Karpas-422 (cell line): ENCODE measurements at regions not wholly inside any gene's neighbourhood (a gene's known extent, or its start where the extent isn't known, plus 50 kb on each side); places are given as distances from the start of the nearest gene placed in this dataset.

Source experiments
- DNase-seq: peaks from one replicate; pipeline ENCODE4 v3.0.0-alpha.2; 2015
- H2AFZ ChIP-seq: fragments of 200-600 bp; sonication (generic); 2 replicates; pipeline ENCODE4 v1.6.1; 2014; ENCODE audit warnings: antibody characterized with exemption, low read length, mixed read lengths
- H3K27ac ChIP-seq: fragments of 200-600 bp; sonication (generic); 2 replicates; pipeline ENCODE4 v1.5.1; 2014; ENCODE audit warnings: mild to moderate bottlenecking, low read length, moderate library complexity
- H3K27me3 ChIP-seq: fragments of 200-600 bp; sonication (generic); 2 replicates; pipeline ENCODE4 v1.6.1; 2014; ENCODE audit warnings: low read length, mixed read lengths
- H3K36me3 ChIP-seq: fragments of 200-600 bp; sonication (generic); 2 replicates; pipeline ENCODE4 v1.6.1; 2014; ENCODE audit warnings: low read length, mixed read lengths; ENCODE audit not compliant: insufficient read depth
- H3K4me1 ChIP-seq: fragments of 200-600 bp; sonication (generic); 2 replicates; pipeline ENCODE4 v1.6.1; 2014; ENCODE audit warnings: mild to moderate bottlenecking, low read length, mixed read lengths
- H3K4me2 ChIP-seq: fragments of 200-600 bp; sonication (generic); 2 replicates; pipeline ENCODE4 v1.6.1; 2014; ENCODE audit warnings: low read length, low read depth, mild to moderate bottlenecking; ENCODE audit not compliant: poor library complexity, severe bottlenecking
- H3K4me3 ChIP-seq: fragments of 200-600 bp; sonication (generic); 2 replicates; pipeline ENCODE4 v1.5.1; 2014; ENCODE audit warnings: mild to moderate bottlenecking, antibody characterized with exemption, low read length, mixed read lengths
- H3K79me2 ChIP-seq: fragments of 200-600 bp; sonication (generic); 2 replicates; pipeline ENCODE4 v1.6.1; 2014; ENCODE audit warnings: mild to moderate bottlenecking, low read length, mixed read lengths
- H3K9ac ChIP-seq: fragments of 200-600 bp; sonication (generic); 2 replicates; pipeline ENCODE4 v1.6.0; 2014; ENCODE audit warnings: low read length
- H3K9me2 ChIP-seq: fragments of 200-600 bp; sonication (generic), shearing (Covaris generic); replicated peaks from 2 replicates; pipeline ENCODE4 v1.6.0; 2014; ENCODE audit warnings: mild to moderate bottlenecking, low read length, moderate library complexity; ENCODE audit not compliant: insufficient read depth
- H3K9me3 ChIP-seq: fragments of 300-700, 200-600 bp; sonication (generic); 2 replicates; pipeline ENCODE4 v1.6.1; 2014; ENCODE audit warnings: low read length, mixed read lengths
- H4K20me1 ChIP-seq: fragments of 200-600 bp; sonication (generic); 2 replicates; pipeline ENCODE4 v1.6.1; 2014; ENCODE audit warnings: mild to moderate bottlenecking, antibody characterized with exemption, low read length, low read depth; ENCODE audit not compliant: insufficient read depth

DNA sequence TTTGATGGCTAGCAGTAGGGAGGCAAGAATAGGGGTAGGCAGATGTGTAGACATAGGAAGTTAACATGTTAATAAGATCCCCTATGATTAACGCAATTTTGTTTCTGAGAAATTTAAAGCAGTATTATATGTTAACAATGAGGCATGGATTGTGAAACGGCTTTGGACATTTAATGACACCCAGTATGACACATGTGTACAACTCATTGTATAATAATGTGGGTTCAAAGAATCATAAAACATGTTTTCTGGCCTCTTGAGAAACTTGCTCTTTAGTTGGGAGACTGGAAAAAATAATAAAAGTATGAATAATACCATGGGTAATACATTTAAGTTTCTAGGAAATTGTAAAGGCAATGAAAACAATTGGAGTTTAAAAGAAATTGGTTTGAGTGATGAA lies 332.1 kb upstream of the CDH20 start:
- H3K9me3 ChIP-seq = peaks cover 12% of the 10 kb centered on the region
- H2AFZ ChIP-seq = no peak overlapping the region
- H3K9me2 ChIP-seq = no peaks in the 10 kb centered on the region
- no peak for DNase-seq
- H3K4me1 ChIP-seq = no peaks in the 10 kb centered on the region
- H3K4me2 ChIP-seq = no peak overlapping the region
- H3K79me2 ChIP-seq = no peaks in the 10 kb centered on the region
- no peak overlapping the region for H3K4me3 ChIP-seq
- H3K27me3 ChIP-seq = no peaks in the 10 kb centered on the region
- H4K20me1 ChIP-seq = no peaks in the 10 kb centered on the region
- H3K9ac ChIP-seq = no peak overlapping the region
- no peak overlapping the region for H3K27ac ChIP-seq
- H3K36me3 ChIP-seq = no peaks in the 10 kb centered on the region

GRCh38 chr18:61006687-61007224 lies 326.5 kb upstream of the CDH20 start:
- H3K9ac ChIP-seq = no peak overlapping the region
- H3K79me2 ChIP-seq = no peaks in the 10 kb centered on the region
- no peaks in the 10 kb centered on the region for H3K36me3 ChIP-seq
- no peak overlapping the region for H2AFZ ChIP-seq
- no peak overlapping the region for H3K4me3 ChIP-seq
- no peak overlapping the region for H3K27ac ChIP-seq
- H4K20me1 ChIP-seq = no peaks in the 10 kb centered on the region
- H3K9me2 ChIP-seq = no peaks in the 10 kb centered on the region
- no peak for DNase-seq
- no peak overlapping the region for H3K4me2 ChIP-seq
- peaks cover 10% of the 10 kb centered on the region for H3K9me3 ChIP-seq
- H3K27me3 ChIP-seq = no peaks in the 10 kb centered on the region
- H3K4me1 ChIP-seq = no peaks in the 10 kb centered on the region

DNA sequence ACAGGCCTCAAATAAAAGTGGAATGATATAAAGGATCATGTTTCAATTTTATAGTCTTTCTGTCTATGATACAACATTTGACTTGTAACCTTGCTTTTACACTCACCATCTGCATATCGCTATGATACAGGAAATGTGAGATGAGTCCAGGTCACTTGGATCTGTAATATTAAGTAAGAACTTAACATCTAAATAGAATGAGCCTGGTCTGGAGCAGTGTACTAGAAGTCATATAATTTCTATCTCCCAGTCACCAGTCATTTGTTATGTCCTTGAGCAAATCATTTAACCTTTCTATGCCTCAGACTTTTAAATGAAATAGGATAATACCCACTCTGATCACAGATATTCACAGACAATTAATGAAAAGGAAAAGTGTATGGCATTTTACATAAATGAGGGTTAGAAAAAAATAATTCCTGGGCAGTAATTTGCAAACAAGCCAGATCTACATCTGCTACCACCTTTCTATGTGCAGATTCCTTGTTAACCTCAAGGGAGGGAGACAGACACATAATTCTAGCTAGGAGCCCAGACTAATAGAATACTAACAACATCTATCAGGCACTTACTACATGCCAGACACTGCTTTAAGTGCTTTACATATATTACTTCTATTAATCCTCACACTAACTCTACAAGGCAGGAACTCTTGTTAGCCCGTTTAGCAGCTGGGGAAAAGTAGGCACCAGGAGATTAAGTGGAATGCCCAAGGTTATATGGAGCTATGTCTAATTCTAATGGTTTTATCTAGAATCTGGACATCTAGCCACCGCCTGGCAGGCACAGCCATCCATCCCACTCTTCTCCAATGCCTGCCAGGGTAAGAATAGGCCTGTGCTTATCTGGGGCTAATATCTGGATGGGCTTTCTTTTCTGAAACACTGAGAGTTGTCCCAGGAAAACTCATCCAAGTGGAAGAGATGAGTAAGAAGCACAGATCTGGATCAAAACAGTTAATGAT lies 313.6 kb upstream of the CDH20 start:
- no peaks in the 10 kb centered on the region for H3K36me3 ChIP-seq
- H2AFZ ChIP-seq = no peak overlapping the region
- no peaks in the 10 kb centered on the region for H3K27me3 ChIP-seq
- no peak overlapping the region for H3K27ac ChIP-seq
- no peaks in the 10 kb centered on the region for H3K9me2 ChIP-seq
- H3K79me2 ChIP-seq = no peaks in the 10 kb centered on the region
- H4K20me1 ChIP-seq = no peaks in the 10 kb centered on the region
- H3K9me3 ChIP-seq = peaks cover 29% of the 10 kb centered on the region
- H3K9ac ChIP-seq = no peak overlapping the region
- H3K4me2 ChIP-seq = no peak overlapping the region
- DNase-seq = no peak
- H3K4me1 ChIP-seq = no peaks in the 10 kb centered on the region
- no peak overlapping the region for H3K4me3 ChIP-seq

DNA sequence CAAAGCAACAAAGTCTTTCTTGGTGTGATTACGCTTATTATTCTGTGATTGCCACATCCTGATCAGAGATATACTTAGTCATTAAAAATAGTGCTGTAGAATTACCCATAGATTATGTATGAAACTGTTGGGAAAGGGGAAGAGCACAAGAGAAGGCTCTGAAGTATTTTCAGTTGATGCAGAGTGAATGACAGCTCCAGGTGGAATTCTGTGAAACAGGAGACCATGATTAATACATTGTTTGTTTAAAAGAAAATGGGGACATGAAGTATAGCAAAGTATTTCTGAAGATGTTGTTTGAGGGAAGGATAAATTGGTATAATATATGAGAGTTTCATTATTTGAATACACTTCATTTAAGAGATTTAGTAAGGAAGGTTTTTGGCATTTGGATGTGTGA lies 307.6 kb upstream of the CDH20 start:
- H3K9me3 ChIP-seq = peaks cover 20% of the 10 kb centered on the region
- H3K9ac ChIP-seq = no peak overlapping the region
- no peaks in the 10 kb centered on the region for H3K27me3 ChIP-seq
- no peak overlapping the region for H3K4me3 ChIP-seq
- H4K20me1 ChIP-seq = no peaks in the 10 kb centered on the region
- DNase-seq = no peak
- no peaks in the 10 kb centered on the region for H3K9me2 ChIP-seq
- H3K27ac ChIP-seq = no peak overlapping the region
- no peak overlapping the region for H2AFZ ChIP-seq
- no peaks in the 10 kb centered on the region for H3K4me1 ChIP-seq
- H3K4me2 ChIP-seq = no peak overlapping the region
- H3K79me2 ChIP-seq = no peaks in the 10 kb centered on the region
- H3K36me3 ChIP-seq = no peaks in the 10 kb centered on the region

GRCh38 chr18:61031626-61032025 lies 301.6 kb upstream of the CDH20 start:
- Histone ChIP-seq H3K79me2 (no peaks in the 10 kb centered on the region), H3K9ac (no peak overlapping the region), H3K27ac (no peak overlapping the region), H3K9me2 (no peaks in the 10 kb centered on the region), H3K4me3 (no peak overlapping the region), H4K20me1 (no peaks in the 10 kb centered on the region), H3K4me1 (no peaks in the 10 kb centered on the region), H3K27me3 (no peaks in the 10 kb centered on the region), H2AFZ (no peak overlapping the region), H3K36me3 (no peaks in the 10 kb centered on the region), H3K4me2 (no peak overlapping the region), H3K9me3 (peaks cover 28% of the 10 kb centered on the region)
- no peak for DNase-seq

- no peaks in the 10 kb centered on the region for H3K4me1 ChIP-seq
- H3K27ac ChIP-seq = no peak overlapping the region
- H2AFZ ChIP-seq = no peak overlapping the region
- no peak overlapping the region for H3K9ac ChIP-seq
- H4K20me1 ChIP-seq = no peaks in the 10 kb centered on the region
- DNase-seq = no peak
- no peaks in the 10 kb centered on the region for H3K36me3 ChIP-seq
- H3K4me3 ChIP-seq = no peak overlapping the region
- H3K9me2 ChIP-seq = no peaks in the 10 kb centered on the region
- no peaks in the 10 kb centered on the region for H3K27me3 ChIP-seq
- no peak overlapping the region for H3K4me2 ChIP-seq
- peaks cover 32% of the 10 kb centered on the region for H3K9me3 ChIP-seq
- no peaks in the 10 kb centered on the region for H3K79me2 ChIP-seq
Observed at GRCh38 chr18:61034580-61034979, 298.6 kb upstream of the CDH20 start.

- H3K4me2 ChIP-seq = no peak overlapping the region
- no peaks in the 10 kb centered on the region for H3K79me2 ChIP-seq
- H4K20me1 ChIP-seq = no peaks in the 10 kb centered on the region
- H3K27ac ChIP-seq = no peak overlapping the region
- H3K9ac ChIP-seq = no peak overlapping the region
- H3K27me3 ChIP-seq = no peaks in the 10 kb centered on the region
- peaks cover 41% of the 10 kb centered on the region for H3K9me3 ChIP-seq
- H3K9me2 ChIP-seq = no peaks in the 10 kb centered on the region
- no peak overlapping the region for H2AFZ ChIP-seq
- H3K4me3 ChIP-seq = no peak overlapping the region
- DNase-seq = no peak
- no peaks in the 10 kb centered on the region for H3K36me3 ChIP-seq
- no peaks in the 10 kb centered on the region for H3K4me1 ChIP-seq
Observed at GRCh38 chr18:61039251-61039650, 294.0 kb upstream of the CDH20 start.

DNA sequence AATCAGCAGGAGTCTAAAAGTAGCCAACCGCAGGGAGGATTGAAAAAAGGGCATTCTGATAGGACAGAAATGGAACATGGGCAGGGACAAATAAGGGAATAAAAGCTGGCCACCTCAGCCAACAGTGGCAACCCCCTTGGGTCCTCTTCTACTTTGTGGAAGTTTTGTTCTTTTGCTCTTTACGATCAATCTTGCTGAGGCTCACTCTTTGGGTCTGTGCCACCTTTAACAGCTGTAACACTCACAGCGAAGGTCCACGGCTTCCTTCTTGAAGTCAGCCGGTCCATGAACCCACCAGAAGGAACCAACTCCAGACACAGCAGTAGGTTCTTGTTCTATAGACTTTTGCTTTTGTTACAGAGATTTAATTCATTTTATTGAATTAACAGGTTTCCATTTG lies 285.4 kb upstream of the CDH20 start:
- no peak overlapping the region for H2AFZ ChIP-seq
- no peak for DNase-seq
- no peak overlapping the region for H3K9ac ChIP-seq
- H3K9me3 ChIP-seq = peaks cover 20% of the 10 kb centered on the region
- H3K4me2 ChIP-seq = no peak overlapping the region
- H3K79me2 ChIP-seq = no peaks in the 10 kb centered on the region
- no peaks in the 10 kb centered on the region for H3K27me3 ChIP-seq
- H3K27ac ChIP-seq = no peak overlapping the region
- no peaks in the 10 kb centered on the region for H4K20me1 ChIP-seq
- H3K36me3 ChIP-seq = no peaks in the 10 kb centered on the region
- no peaks in the 10 kb centered on the region for H3K9me2 ChIP-seq
- no peaks in the 10 kb centered on the region for H3K4me1 ChIP-seq
- H3K4me3 ChIP-seq = no peak overlapping the region
